GM18909 (cell line): ENCODE measurements at regions not wholly inside any gene's neighbourhood (a gene's known extent, or its start where the extent isn't known, plus 50 kb on each side); places are given as distances from the start of the nearest gene placed in this dataset.
"Not testable (repeated sequence)": the region's sequence is repeated elsewhere in the genome, so short reads cannot be mapped to it uniquely, and the experiment has no call there.

ENCODE experiments used
- ATAC-seq: cut with Tn5 transposase; IDR thresholded peaks from one replicate; pipeline ENCODE4 v1.9.1; 2021; ENCODE audit warnings: mild to moderate bottlenecking; ENCODE audit not compliant: unreplicated experiment, poor library complexity

GRCh38 chr14:105669231-105669610 lies 142.8 kb downstream of the TMEM121 start:
- not testable (repeated sequence) for ATAC-seq

- ATAC-seq, result not testable (repeated sequence)
Observed at GRCh38 chr14:105669646-105670045, 143.3 kb downstream of the TMEM121 start.

DNA sequence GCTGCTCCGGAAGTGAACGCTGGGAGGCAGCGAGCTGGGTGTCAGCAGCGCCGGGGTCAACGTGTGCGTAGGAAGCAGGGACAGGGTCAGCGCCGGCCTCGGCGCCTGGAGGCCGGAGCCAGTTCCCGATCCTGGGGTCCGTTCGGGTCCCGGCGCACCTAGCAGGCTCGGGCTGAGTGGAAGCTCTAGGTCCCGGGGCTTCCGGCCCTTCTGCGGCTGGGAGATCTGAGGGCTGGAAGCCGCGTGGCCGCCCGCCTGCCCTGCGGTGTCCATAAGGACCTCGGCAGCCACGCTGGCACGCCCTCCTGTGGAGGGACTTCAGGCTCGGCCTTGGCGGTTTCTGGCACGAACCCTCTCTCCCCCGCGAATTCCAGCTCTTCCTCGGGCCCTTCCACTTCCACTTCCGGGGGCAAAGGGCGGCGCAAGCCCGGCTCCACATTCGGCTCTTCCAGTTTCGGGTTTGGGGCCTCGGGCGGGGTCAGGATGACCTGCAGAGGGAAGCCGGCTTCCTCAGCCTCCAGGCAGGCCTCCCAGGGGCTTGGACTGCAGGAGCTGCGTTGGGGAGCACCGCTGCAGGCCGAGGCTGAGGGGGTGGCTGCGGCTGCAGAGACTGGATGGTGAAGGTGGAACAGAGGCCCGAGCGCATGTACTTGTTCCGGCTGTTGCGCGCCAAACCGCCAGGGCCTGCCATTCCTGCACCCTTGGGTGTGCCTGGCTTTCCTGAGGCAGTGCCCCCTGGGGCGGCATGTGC lies 146.2 kb downstream of the TMEM121 start:
- not testable (repeated sequence) for ATAC-seq

DNA sequence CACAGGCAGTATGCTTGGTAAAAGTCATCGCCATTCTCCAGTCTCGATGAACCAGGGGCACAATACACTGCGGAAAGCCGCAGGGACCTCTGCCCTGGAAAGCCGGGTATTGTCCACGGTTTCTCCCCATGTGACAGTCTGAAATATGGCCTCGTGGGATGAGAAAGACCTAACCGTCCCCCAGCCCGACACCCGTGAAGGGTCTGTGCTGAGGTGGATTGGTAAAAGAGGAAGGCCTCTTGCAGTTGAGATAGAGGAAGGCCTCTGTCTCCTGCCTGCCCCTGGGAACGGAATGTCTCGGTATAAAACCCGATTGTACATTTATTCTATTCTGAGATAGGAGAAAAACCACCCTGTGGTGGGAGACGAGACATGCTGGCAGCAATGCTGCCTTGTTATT lies 149.1 kb downstream of the TMEM121 start:
- ATAC-seq, result not testable (repeated sequence)

GRCh38 chr14:105675905-105676670 lies 149.7 kb downstream of the TMEM121 start:
- ATAC-seq, result not testable (repeated sequence)

DNA sequence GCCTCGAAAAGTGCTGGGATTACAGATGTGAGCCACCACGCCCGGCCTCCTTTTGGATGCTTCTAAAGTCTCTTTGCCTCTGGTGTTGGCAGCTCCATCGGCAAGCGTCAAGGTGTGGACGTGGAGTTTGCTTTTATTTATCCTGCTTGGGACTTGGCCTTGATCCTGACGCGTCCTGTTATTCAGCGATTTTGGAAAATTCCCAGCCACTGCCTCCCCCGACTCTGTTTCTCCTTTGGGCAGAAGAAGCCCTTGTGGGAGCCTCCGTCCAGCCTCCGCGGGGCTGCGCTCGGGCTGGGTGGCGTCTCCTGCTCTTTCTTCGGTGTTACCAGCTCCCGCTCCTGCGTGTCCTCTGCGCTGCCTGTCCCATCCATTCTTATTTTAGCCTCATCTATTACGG lies 151.7 kb downstream of the TMEM121 start:
- not testable (repeated sequence) for ATAC-seq

DNA sequence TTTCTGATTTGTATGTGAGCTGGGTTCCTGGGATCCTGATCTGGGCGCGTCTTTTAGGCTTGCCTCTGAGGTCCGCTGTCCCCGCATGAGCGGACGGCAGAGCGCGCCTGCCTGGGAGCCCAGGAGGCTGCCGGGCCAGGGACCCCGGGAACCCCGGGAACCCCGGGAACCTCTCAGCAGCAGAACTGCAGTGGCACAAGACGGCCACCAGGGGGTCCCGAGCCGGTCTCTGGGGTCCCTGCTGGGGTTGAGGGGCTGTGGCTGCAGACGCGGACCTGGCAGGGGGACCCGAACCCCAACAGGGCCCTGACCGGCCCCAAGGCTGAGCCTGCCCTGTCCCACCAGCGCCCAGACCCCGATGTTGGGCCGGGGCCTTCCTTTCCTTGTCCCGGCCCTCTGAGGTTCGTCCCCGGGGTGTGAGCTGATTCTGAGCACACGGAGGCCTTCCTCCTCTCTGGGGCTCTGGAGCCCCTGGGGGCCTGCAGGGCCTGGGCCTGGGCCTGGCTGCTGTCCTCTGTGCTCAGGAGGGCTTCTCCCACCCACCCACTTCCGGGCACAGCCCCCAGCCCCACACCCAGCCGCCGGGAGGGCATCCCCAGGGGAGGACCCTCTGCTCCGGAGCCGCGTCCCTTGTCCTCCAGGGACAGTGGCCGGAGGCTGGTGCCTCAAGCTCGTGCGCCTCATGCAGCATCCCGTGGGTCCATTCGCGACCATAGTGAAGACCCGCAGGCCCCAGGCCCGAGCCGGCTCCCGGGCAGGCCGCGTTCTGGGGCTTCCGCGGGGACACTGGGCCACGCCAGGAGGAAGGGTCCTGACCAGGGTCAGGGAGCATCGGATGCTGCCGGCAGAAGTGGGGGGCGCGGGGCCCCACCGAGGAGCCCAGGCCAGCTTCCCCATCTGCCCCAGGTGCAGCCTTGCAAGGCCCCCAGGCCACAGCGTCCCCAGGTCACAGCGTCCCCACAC lies 152.9 kb downstream of the TMEM121 start:
- ATAC-seq, result peak; percentile 1

GRCh38 chr14:105679959-105680735 lies 153.8 kb downstream of the TMEM121 start:
- peak; percentile 51 for ATAC-seq

DNA sequence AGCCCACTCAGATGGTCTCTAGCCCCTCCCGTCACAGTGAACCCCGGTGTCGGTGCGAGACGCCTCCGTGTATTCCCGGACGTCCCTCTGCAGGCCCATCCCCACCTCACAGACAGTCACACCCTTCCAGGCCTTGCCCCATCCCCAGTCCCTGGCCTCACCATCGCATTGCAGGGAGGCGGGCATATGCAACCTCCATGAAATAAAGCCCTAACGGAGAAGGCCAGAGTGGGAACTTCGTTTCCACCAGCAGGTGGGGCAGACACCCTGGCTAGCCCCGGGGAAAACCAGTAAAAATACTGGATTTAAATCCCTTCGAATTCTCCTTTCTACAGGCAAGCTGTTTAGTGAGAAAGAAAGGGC lies 154.3 kb downstream of the TMEM121 start:
- ATAC-seq, result peak; percentile 45

- ATAC-seq, result not testable (repeated sequence)
Observed at GRCh38 chr14:105681606-105682185, 155.3 kb downstream of the TMEM121 start.

DNA sequence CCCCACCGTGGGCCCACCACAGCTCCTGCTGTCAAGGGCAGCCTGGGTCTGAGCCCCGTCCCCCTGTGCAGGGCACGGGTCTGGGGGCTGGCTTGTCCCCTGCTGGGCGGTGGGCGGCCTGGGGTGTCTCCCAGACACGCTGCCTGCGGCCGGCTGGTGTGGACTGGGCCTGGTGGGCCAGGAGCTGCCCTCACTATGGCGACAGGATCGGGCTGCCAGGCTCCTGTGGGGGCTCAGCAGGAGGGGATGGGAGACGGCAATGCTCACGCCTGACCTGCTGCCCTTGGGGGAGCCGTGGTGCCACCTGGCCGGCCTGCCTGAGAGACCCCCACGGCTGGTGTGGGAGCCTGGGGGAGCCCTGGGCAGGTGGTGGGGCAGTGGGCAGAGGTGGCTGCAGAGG lies 156.1 kb downstream of the TMEM121 start:
- not testable (repeated sequence) for ATAC-seq

GRCh38 chr14:105682956-105683570 lies 156.7 kb downstream of the TMEM121 start:
- no peak for ATAC-seq

DNA sequence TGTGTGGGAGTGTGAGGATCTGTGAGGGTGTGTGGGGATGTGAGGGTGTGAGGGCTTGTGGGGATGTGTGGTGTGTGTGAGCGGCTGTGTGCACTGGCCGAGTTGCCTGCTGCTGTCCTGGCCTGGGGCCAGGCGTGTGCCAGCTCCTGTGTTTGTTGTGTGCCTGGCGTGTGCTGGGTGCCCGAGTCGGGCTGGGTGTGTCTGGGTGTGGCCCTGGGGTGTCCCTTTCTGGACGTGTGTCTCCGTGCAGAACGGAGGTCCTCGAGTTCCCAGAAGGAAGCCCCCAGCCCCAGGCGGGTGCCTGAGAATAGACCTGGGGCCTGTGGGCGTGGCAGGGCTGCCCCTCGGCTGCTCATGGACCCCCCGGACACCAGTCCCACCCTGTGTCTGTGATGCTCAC lies 157.7 kb downstream of the TMEM121 start:
- not testable (repeated sequence) for ATAC-seq

DNA sequence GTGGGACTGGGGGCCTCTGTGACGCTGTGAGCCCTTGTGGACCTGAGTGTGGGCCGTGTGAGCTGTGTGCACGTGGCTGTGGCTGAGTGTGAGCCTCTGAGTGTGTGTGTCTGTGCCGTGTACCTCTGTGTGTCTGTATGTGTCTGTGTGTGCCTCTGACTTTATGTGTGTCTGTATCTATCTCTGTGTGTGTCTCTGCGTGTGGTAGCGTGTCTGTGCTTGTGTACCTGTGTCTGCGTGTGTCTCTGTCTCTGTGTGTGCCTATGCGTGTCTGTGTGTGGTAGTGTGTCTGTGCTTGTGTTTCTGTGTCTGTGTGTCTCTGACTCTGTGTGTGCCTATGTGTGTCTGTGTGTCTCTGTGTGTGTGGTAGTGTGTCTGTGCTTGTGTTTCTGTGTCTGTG lies 158.2 kb downstream of the TMEM121 start:
- ATAC-seq, result not testable (repeated sequence)

DNA sequence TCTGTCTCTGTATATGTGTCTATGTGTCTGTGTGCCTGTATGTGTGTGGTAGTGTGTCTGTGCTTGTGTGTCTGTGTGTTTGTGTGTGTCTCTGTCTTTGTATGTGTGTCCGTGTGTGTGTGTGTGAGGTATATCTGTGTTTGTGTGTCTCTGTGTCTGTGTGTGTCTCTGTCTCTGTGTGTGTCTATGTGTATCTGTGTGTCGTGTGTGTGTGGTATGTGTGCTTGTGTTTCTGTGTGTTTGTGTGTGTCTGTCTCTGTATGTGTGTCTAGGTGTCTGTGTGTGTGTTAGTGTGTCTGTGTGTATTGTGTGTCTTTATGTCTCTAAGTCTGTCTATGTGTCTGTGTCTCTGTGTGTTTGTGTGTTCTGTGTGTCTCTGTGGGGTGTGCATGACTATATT lies 158.6 kb downstream of the TMEM121 start:
- no peak for ATAC-seq

DNA sequence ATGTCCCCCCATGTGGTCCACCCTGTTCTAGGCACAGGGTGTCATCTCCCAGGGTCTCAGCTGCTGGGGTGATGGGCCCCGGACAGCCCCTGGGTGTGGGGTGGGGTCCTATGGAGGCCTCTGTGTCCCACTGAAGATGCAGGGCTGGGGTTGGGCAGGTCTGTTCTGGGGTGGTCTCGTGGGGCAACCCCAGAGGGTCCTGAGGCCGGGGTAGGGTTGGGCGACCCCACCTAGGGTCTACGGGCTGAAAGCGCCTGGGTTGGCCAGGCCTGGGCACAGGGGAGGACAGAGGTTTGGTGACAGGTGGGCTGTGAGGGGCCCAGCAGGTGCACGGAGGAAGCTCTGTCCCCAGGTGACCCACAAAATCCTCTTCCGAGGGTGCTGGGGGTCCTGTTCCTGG lies 159.2 kb downstream of the TMEM121 start:
- ATAC-seq, result not testable (repeated sequence)

DNA sequence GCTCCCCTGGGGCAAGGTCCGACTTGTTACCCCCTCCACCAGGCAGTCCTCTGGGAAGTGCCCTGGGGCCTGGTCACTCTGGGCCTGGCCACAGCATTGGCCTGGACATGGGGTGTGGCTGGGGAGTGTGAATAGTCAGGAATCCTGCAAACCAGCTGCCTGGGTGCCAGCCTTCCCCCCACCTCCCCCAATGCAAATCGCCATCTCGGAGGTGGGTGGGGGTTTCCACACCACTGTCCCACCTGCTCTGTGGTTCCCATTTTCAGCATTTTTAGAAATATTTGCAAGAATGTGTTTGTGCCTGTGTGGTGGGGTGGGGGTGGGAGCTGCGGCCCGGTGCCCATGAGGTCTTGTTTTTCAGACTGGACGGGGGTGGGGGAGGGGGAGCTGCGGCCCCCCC lies 159.7 kb downstream of the TMEM121 start:
- ATAC-seq, result peak; percentile 37

- ATAC-seq, result peak; percentile 25
Observed at GRCh38 chr14:105686462-105687170, 160.2 kb downstream of the TMEM121 start.
